ENCODE measurements at regions not wholly inside any gene's neighbourhood (a gene's known extent, or its start where the extent isn't known, plus 50 kb on each side); places are given as distances from the start of the nearest gene placed in this dataset.
"Not testable (repeated sequence)": the region's sequence is repeated elsewhere in the genome, so short reads cannot be mapped to it uniquely, and the experiment has no call there.

- DNase-seq: no peak
Observed at GRCh38 chr1:10914056-10914455, 98.4 kb upstream of the TARDBP start.

DNA sequence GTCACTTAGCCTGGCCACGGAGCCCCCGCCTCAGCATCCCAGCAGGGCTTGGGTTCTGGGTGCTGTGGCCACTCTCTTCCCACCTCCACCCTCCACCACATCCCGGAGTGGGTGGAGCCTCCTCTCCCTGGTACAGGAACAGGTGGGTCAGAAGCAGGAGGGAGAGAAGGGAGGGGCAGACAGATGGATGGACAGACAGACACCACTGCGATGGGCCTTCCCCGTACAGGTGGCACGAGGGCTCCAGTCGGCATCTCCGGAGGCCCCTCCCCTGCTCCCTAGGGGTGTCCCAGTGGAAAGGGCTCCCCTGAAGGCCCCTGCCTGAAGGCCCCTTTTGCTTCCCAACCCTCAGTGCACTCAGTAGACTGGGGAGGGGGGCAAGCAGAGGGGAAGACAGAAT, 96.9 kb upstream of the TARDBP start:
- DNase-seq: no peak

DNA sequence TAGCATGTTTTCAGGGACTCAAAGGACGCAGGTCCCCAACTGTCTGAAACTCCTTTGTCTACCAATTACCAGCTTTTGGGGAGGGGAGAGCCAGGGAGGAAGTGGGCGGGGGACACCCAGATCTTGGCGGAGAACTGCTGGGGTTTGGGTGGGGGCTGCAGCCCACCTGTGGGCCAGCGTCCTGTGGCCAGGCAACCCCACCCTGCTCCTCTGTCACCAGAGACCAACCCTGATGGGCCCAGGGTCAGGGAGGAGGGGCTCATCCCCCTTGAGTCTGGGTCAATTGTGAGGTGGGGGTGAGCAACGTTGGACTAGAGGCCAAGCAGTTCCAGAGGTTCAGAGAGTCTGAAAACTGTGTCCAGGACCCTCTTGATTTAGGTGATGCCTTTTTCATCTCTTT, 96.1 kb upstream of the TARDBP start:
- no peak for DNase-seq

DNA sequence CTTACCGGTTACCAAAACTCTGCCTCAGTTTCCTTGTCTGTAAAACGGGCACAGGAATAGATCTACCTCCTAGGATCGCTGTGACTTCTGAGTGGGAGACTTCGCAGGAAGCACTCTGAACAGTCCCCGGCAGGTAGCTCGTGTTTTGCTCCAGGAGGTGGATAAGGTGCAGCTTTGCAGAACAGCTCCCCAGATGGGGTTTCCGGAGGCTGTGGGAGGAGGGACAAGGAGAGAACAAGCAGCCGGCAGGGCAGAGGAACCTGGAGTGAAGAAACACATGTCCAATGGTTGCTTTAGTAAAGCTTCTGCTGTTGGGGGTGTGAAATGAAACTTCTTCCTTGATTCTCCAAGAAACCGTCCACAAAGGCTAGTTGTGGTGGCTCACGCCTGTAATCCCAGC, 95.5 kb upstream of the TARDBP start:
- no peak for DNase-seq

DNA sequence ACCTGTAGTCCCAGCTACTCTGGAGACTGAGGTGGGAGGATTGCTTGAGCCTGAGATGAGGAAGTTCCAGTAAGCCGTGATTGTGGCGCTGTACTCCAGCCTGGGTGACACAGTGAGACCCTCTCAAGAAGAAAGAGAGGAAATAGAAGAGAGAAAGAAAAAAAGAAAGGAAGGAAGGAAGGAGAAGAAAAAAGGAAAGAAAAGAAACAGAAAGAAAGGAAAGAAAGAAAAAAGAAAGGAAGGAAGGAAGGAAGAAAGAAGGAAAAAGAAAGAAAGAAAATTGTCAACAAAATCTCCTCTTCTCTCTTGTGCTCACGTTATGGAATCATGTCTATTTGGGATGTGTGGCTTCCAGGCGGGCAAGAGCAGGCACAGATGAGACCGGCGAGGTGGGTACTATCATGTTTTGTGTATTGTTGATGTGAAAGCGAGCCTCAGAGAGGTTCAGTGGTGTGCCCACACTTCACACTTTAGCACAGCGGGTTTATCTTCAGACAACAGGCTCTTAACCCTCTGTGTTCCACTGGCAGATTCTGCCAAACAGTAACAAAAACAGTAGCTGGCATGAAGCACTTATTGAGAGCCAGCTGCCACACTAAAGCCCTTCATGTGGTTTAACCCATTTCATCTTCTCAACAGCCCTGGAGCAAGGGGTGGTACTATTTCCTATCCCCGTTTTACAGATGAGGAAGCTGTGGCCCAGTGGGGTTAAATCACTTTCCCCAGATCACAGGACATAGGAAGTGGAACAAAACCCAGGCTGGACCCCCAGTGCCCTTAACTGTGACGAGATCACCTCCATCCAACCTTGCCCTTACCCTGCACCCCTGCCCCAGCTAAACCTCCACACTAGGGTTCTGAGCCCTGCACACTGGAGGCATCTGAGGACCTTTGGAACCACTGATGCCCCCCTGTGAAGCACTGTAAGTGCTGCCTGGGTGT, 94.7 kb upstream of the TARDBP start:
- no peak for DNase-seq

DNA sequence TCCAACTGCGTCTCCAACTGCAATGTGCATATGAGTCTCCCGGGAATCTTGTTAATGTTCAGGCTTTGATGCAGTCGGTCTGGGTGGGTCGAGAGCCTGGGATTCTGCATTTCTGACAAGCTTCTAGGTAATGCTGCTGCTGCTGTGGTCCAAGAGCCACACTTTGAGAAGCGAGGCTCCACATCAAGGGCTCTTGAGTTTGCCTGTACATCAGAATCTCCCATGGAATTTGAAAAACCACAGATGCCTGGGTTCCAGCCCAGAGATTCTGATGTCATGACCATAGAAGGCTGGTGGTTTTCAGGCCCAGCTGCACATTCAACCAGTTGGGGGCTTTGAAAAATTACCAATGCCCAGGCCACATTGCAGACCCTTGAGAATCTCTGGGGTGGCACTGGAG, 93.9 kb upstream of the TARDBP start:
- no peak for DNase-seq

- no peak for DNase-seq
Observed at GRCh38 chr1:10920063-10920626, 92.3 kb upstream of the TARDBP start.

DNA sequence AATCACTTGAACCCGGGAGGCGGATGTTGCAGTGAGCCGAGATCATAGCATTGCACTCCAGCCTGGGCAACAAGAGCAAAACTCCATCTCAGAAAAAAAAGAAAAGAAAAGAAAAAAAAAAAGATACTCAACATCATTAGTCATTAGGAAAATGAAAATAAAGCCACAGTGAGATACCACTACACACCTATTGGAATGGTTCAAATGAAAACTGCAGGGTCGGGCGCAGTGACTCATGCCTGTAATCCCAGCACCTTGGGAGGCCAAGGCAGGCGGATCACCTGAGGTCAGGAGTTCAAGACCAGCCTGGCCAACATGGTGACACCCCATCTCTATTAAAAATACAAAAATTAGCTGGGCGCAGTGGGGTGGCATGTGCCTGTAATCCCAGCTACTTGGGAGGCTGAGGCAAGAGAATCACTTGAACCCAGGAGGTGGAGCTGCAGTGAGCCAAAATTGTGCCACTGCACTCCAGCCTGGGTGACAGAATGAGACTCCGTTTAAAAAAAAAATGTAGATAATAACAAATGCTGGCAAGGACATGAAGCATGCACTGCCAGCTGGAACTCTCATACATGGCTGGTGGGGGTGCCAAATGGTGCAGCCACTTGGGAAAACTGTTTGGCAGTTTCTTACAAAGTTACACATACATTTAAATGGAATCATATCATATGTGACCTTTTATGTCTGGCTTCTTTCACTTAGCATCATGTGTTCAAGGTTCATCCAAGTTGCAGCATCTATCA, 90.0 kb upstream of the TARDBP start:
- DNase-seq: not testable (repeated sequence)

DNA sequence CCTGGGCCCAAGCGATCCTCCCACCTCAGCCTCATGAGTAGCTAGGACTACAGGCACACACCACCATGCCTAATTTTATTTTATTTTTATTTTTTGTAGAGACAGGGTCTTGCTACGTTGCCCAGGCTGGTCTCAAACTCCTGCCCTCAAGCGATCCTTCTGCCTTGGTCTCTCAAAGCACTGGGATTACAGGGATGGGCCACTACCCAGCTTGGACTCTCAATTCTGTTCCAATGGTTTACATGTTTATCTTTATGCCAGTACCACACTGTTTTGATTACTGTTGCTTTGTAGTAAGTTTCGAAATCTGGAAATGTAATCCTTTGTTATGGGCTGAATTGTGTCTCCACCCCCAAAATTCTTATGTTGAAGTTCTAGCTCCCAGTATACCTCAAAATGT, 88.4 kb upstream of the TARDBP start:
- DNase-seq: no peak

DNA sequence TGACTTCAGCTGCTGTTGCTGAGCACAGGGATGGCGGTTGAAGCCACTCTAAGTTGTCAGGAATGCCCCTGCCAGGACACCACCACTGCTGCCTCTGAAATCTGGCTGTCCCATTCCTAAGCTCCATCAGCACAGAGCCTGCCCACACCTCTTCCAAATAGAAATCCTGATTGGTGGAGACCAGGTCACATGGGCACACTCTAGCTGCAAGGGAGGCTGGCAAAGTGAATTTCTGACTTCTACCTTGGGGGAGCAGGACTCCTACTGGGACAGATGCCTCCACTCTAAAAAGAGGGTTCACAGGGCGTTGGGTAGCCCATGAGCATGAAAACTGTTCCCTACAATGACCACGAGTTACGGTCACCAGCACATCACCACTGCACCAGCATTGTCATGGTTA, 83.8 kb upstream of the TARDBP start:
- no peak for DNase-seq

DNA sequence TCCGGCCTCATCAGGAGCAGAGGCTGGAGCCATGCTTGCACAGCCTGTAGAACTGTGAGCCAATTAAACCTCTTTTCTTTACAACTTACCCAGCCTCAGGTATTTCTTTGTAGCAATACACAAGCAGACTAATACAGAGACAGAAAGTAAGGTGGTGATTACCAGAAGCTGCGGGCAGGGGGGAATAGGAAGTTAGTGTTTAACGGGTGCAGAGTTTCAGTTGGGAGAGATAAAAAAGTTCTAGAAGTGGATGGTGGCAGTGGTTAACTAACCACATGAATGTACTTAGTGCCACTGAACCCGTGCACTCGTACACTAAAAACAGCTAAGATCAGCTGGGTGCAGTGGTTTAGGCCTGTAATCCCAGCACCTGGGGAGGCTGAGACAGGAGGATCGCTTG, 80.4 kb upstream of the TARDBP start:
- no peak for DNase-seq

DNA sequence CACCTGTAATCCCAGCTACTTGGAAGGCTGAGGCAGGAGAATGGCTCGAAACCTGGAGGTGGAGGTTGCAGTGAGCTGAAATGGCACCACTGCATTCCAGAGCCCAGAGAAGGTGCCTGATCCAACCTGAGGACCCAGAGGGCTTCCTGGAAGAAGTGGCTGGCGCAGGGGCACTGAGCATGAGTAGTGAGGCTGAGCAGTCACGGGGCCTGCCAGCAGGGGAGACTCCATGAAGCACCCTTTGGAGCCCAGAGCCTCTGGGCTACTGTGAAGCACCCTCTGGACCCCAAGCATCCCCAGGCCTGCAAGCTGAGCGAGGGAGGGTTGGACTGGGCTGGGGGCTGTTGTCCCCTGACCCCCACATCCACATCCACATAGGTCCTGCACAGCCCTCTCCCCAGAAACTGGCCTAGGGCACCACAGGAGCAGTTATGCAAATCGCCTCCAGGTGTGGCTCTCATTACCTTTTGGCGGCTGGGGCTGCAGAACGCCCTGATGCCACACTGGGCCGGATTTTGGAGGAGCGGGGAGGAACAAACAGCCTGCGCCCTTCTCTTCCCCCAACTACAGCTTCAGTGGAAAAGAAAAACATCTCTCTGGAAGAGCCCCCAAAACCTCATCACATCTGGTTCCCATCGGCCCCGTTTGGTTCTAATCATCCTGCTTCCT, 78.2 kb upstream of the TARDBP start:
- DNase-seq: no peak

GRCh38 chr1:10935246-10935645, 77.2 kb upstream of the TARDBP start:
- DNase-seq: no peak

DNA sequence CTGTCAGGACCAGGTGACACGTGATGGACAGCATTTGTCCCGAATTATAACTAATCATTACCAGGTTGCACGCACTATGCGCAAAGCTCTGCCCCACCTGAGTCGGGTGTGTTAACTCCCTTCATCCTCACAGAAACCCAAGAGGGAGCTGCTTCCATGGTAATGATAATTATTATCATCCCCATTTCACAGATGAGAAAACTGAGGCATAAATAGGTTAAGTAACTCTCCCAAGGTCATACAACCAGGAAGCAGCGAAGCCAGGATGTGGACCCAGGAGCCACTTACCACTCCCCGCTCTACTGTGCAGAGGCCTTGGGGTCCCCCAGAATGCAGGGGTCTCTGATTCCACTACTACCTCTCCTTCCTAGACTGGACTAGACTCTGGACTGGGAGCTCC, 76.7 kb upstream of the TARDBP start:
- DNase-seq: no peak

DNA sequence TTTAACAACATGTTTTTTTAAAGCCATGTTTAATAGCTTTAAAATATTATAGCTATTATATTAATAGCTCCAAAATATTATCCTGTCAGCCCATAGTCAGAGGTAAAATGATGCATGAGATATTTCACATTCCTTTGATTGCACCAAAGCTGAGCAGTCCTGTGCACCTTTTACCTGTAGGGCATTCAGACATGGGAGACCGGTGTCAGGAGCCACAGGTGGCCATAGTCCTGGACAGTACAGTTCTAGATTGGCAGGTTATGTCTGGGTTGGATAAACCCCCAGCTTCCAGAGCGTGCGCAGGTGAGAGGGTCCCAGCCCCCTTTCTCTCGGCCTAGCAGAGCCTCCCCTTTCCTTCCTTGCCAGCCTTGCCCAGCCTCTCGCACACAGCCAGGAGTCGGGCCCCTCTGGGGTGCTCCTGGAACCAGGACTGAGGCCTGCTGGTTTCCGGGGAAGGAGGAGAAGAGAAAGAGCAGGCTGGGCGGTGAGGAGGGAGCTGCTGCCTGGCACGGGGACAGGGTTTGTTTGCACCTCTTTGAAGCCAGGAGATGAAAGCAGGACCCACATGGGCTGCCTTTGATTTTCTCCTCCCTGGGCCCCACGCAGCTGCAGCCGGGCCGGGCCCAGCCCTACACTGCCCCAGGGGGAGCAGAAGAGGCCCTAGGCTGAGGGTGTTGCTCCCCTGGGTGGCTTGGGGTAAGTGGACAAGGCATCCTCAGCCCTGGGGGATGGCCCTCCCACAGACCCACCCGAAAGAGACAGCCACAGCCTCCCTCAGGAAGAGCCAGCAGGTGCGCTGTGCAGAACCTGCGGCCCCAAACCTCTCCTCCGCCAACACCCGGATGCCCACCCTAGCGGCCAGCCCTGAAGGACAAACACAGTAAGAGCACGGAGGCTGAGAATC, 75.2 kb upstream of the TARDBP start:
- DNase-seq: no peak

- no peak for DNase-seq
Observed at GRCh38 chr1:10938741-10939417, 73.6 kb upstream of the TARDBP start.

DNA sequence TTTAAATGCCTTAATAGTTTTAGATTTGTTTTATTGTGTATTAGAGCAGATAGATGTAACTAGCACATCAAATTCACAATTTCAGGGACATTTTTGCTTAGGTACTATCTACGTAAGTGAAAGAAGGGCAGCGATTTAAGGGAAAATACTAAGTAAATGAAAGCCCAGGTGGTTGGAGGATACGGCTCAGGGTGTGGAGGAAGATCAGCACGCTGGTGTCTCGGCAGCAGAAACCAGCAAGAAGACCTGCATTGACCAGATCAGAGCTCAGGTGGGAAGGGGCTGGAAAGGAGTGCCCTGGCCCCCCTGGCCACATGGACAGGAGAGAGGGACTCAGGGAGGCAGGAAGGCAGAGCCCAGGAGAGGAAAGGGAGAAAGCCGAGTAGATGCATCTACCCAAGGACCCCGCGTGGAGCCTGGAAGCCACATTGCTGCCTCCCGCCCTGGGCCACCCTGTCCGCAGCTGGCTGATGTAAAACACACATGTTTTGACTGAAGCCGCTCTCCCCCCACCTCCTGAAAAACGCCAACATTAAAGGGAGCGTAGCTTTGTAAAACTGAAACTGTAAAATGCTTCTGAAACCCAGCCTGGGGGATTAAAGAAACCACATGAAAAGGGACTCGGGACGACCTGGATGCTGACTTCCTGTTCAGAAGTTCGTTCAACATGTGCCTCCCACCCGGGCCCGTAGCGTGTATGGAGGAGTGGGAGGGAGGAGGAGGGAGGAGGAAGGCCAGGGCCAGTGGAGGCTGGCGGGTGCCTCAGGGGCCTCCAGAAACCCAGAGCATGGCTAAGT, 72.6 kb upstream of the TARDBP start:
- DNase-seq: no peak

DNA sequence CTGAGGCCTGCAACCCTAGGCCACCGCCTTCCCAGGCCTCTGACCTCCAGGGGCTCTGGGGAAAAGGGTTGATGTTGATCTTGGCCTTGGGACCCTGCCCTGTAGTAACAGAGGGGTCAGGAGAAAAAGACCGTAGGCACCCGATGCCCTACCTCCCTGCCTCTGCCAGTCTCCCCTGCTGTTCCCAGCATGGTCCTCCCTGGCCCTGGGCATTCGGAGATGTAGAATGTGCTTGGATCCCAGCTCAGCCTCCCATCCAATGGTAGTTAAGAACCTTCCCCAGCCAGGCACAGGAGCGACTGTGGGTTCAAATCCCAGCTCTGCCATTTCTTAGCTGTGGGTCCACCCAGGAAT, 72.0 kb upstream of the TARDBP start:
- no peak for DNase-seq

DNA sequence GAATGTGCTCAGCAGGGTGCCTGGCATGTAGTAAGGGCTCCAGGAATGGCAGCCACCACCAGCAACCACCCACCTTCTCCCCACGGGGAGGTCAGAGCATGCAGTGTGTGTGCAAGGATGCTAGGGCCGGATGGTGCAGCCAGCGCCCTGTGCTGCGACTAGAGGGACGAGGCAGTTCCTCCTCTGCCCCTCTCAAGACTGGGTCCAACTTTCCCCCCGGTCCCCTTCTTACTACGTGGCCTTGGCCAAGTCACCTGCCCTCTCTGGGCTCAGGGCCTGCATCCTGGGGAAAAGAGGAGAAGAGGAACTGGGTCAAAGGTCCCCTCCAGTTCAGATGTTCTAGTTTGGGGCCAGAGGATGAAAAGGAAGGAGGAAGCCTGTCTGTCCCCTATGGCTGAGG, 71.6 kb upstream of the TARDBP start:
- DNase-seq: no peak

GRCh38 chr1:10941891-10942541, 70.4 kb upstream of the TARDBP start:
- DNase-seq: no peak
